GM18861 (cell line): ENCODE measurements at regions not wholly inside any gene's neighbourhood (a gene's known extent, or its start where the extent isn't known, plus 50 kb on each side); places are given as distances from the start of the nearest gene placed in this dataset.
"Not testable (repeated sequence)": the region's sequence is repeated elsewhere in the genome, so short reads cannot be mapped to it uniquely, and the experiment has no call there.

Source experiments
- ATAC-seq: cut with Tn5 transposase; IDR thresholded peaks from one replicate; pipeline ENCODE4 v1.9.1; 2021; ENCODE audit not compliant: unreplicated experiment

GRCh38 chr17:63019138-63019873 lies 53.3 kb downstream of the TANC2 start:
- no peak for ATAC-seq

DNA sequence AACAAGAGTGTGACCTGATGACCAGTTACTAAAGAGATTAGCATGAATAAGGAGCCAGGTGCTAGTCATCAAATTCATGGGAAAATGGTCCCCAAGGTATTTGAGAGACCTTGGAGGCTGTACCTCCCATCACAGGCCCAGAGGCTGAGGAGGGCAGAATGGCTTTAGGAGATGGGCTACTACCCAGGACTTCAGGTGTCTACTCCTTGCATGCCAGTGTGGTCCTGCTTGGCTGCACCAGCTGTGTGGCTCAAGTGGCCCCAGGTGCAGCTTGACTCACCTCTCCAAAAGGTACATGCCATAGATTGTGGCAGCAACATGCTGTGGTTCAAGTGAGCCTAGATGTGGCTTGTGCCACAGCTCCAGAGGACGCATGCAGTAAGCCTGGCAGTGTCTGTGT lies 56.5 kb downstream of the TANC2 start:
- no peak for ATAC-seq

DNA sequence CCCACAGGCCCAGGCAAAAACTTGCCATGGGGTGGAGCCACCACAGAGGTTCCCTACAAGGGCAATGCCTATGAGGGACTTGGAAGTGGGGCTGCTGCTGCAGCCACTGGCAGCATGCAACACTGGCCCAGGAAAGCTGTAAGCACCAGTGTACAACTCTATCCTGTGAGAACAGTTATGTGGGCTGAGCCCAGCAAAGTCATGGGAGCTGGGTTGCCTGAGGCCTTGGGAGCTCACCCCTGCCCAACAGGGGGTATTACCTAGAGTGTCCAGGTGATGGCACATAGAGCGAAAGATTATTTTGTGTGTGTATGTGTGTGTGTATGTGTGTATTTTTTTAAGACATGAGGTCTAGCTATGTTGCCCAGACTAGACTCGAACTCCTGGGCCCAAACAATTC lies 57.0 kb downstream of the TANC2 start:
- ATAC-seq, result no peak

DNA sequence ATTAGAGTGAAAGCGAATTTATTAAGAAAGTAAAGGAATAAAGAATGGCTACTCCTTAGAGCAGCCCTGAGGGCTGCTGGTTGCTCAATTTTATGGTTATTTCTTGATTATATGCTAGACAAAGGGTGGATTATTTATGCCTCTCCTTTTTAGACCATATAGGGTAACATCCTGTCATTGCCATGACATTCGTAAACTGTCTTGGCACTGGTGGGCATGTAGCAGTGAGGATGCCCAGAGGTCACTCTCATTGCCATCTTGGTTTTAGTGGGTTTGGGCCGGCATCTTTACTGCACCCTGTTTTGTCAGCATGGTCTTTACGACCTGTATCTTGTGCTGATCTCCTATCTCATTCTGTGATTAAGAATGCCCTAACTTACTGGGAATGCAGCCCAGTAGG lies 58.2 kb downstream of the TANC2 start:
- ATAC-seq, result no peak

GRCh38 chr17:63024716-63025115 lies 58.7 kb downstream of the TANC2 start:
- ATAC-seq, result no peak

GRCh38 chr17:63025637-63026036 lies 59.6 kb downstream of the TANC2 start:
- not testable (repeated sequence) for ATAC-seq

- ATAC-seq, result no peak
Measured at GRCh38 chr17:63029541-63029940, 63.5 kb downstream of the TANC2 start.

DNA sequence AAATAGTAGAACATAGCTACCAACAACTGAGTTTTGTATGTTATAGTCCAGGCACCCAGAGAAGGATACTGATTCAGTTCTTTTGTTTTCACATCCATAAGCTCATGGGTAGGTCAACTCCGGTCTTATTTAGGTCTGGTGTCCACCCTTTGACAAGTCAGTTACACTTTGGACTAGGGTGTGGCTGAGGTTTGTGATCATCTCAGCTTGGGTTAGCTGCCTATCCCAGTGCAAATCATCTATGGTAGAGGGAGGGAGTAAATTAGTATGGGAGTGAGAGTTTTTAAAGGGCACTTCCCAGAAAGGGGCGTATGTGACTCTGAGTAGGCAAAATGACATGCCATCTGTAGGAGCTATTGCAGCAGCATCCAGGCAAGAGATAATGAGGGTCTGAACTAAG lies 66.1 kb downstream of the TANC2 start:
- ATAC-seq, result no peak

DNA sequence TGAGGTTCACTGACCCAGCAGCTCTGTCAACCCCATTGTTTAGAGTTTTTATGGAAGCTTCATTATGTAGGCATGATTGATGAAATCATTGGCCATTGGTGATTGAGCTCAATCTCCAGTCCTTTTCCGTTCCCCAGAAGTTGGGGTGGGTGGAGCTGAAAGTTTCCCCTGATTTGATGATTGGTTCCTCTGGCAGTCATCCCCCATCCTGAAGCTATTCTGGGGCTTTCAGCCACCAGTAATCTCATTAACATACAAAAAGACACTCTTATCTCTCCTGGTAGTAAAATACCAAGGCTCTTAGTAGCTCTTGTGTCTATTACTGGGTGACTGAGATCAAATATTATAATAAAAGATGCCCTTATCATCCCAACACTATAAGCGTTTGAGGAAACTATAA lies 67.1 kb downstream of the TANC2 start:
- no peak for ATAC-seq

DNA sequence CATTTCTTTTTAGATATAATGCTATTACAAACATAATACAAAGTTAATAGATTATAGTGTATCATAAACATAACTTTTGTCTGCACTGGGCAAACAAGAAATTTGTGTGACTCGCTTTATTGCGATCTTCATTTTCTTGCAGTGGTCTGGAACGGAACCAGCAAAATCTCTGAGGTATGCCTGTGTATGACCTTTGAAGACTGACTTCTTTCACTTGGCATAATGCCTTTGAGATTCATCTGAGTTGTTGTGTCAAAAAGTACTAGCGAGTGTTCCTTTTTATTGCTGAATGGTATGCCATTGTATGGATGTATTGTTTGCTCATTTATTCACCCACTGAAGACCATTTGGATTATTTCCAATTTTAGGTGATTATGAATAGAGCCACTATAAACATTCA lies 69.2 kb downstream of the TANC2 start:
- no peak for ATAC-seq

DNA sequence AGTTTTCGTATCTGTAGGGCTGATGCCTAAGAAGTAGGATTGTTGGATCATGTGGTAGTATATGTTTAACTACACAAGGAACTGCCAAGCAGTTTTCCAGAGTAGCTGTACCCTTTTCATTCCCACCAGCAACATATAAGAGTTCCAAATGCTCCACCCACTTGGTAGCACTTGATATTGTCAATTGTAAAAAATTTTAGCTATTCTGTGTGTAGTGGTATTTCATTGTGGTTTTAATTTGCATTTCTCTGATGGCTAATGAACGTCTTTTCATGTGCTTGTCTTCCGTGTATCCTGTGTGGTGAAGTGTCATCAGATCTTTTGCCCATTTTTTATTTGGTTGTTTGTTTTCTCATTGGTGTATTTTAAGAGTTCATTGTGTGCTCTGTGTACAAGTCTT lies 69.7 kb downstream of the TANC2 start:
- ATAC-seq, result no peak

GRCh38 chr17:63039342-63039741 lies 73.3 kb downstream of the TANC2 start:
- no peak for ATAC-seq

- no peak for ATAC-seq
Measured at GRCh38 chr17:63039899-63040602, 74.0 kb downstream of the TANC2 start.

GRCh38 chr17:63040816-63041215 lies 74.8 kb downstream of the TANC2 start:
- ATAC-seq, result no peak

DNA sequence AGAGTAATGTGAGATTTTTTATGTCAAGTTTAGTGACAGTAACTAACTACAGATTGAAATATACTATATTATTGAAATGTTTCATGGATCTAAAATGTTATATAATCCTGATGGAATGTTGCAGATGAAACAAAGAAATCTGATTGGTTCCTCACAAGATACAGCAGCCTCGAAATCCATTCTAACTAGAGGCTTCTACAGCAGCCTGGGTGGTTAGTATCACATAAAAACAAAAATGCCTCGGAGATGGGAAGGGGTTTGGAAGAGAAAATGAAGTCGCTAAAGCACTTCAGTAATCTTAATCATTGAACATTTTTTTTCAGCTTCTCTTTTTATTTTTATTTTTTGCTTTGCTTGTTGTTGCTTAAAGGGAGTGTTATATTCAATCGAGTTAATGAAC lies 75.2 kb downstream of the TANC2 start:
- no peak for ATAC-seq

DNA sequence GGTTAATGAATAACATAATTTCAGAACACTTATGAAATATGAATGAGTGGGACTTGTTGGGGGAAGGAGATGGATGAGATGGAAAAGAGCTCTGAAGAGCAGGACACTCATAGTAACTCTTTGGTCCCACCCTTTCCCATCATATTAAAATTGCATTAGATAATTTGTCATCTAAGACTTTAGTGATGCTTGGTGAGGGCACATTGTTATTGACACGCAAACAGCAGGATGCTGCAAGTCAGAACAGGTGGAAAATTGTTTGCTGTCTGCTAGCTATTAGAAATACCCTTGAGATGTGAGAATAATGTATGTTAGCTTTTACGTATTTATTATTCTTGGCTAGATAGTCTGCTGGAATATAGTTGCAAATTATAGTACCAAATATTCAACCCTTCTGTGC lies 75.7 kb downstream of the TANC2 start:
- ATAC-seq, result no peak

DNA sequence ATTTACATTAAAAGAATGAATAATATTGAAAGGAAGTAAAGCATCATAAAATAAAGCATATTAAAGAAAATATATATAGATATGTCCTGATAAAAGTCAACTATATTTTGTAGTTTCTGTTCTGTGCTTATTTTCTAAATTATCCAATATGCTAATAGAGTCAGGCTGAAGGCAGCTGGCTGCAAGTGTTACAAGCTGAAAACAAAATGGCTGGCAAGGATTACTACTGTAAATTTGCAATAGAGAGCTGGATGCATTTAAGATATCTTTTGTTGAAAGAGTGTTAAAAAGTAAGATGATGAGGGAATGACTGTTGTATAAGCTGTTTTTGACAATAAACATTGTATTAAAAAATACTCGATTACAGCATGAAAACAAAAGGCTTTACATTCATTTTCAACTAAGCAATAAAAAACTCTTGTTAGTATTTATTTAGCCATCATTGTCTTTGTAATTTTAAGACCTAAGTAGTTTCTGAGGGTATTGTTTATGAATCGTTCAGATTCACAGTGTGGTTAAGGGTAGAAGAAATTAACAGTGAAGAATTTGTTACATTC lies 76.3 kb downstream of the TANC2 start:
- ATAC-seq, result no peak

- ATAC-seq, result not testable (repeated sequence)
Measured at GRCh38 chr17:63057560-63057959, 91.5 kb downstream of the TANC2 start.

DNA sequence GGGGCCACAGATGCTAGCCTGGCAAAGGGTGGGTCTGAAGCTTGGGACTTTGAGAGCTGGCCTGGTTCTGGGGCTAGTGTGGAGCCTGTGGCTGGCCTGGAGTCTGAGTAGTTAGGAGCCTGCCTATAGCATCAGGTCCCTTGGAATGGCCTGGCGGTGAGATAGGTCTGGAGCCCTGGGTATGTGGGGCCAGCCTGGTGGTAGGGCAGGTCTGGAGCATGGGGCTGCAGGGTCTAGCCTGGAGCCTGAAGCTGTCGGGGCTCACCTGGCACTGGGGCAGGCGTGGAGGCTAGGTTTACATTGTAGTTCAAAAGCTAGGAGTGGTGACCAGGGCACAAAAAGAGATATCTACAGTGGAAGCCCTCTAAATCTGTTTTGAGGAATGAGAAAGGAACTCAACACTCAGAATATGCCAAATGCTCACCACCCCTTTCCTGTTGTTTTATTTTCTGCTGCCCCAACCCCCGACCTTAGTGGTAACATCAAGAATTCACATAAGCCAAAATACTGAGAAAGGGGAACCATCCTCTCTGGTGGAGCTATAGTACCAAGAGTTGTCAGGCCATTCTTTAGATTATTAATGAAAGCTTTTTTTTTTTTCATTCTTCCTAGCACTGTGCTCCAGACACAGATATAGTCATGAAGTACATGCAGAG lies 100.3 kb downstream of the TANC2 start:
- no peak for ATAC-seq

- ATAC-seq, result no peak
Measured at GRCh38 chr17:63069245-63069644, 103.2 kb downstream of the TANC2 start.

DNA sequence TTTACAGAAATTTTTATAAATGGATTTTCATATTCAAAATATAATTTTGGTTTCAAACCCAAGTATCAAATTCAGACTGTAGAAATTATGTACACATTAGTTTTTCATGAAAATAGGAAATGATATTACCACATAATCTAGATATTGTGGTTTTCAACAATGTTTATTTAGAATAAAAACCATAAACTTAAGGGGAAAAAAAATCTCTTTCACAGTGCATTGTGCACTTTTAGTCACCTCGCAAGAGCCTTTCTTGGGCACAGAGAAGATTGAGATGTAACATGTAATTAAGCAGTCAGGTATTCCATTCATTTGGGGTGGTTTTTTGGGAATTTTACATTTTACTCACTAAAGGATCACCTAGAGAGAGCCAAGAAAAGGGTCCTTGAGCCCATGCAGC lies 104.0 kb downstream of the TANC2 start:
- ATAC-seq, result no peak

DNA sequence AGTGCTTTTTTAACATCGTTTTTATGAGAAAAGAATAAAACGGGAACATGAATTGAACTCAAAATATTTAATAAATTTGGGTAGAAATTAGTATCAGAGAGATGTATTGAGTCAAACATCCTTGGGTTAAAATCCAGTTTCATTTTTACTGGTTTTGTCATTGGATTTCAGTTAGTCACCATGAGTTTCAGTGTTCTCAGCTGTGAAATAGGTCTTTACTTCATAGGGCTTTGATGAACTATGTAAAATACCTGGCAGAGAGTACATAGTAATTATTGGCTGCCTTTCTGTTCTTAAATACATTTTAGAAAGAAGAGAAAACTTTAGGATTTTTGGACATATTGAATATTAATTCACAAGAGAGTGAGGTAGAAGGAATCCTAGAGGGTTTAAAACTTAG lies 105.8 kb downstream of the TANC2 start:
- ATAC-seq, result no peak
